Adrenal gland (tissue), 5 donors: ENCODE measurements at regions not wholly inside any gene's neighbourhood (a gene's known extent, or its start where the extent isn't known, plus 50 kb on each side); places are given as distances from the start of the nearest gene placed in this dataset.

Experiments
- POLR2A ChIP-seq, 2 donors: fragments of 450-650 bp; IDR thresholded peaks; one replicate each; pipeline ENCODE4 v1.6.1; 2017; ENCODE audit warnings: antibody characterized with exemption in 2 of 2, mild to moderate bottlenecking in 2 of 2, moderate library complexity in 1 of 2
- TF ChIP-seq, protein P1 (sequence below), 6 experiments: fragments of 450-650 bp in 4 of 6; fragments of 200-600 bp in 2 of 6; sonication (generic) in 1 of 6; IDR thresholded peaks; 1 replicate in 5 of 6; 2 replicates in 1 of 6; pipeline versions ENCODE4 v1.5.1 to v1.8.0; 2016 to 2021; ENCODE audit warnings: antibody characterized with exemption in 6 of 6, mild to moderate bottlenecking in 2 of 6, moderate library complexity in 1 of 6
- donor health status: DM: no; HTN: no; CAD: no.

DNA sequence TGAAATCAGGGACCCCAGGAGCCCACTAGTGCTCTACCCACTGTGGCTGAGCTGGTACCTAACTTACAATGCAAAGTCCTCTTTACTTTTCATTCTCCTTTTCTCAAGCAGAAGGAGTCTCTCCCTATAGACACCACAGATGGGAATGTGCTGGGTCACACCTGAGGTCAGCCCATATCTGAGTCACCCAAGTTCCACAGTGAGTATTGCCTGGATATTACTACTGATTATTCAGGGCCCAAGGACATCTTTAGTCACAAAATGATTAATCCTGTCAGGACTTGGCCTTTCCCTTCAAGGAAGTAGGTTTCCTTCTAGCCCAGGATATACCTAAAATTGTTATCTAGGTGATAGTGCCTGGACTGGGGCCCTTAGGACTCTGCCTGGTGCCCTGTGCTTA, 1305.2 kb downstream of the SI start:
- TF ChIP-seq, protein P1, sequence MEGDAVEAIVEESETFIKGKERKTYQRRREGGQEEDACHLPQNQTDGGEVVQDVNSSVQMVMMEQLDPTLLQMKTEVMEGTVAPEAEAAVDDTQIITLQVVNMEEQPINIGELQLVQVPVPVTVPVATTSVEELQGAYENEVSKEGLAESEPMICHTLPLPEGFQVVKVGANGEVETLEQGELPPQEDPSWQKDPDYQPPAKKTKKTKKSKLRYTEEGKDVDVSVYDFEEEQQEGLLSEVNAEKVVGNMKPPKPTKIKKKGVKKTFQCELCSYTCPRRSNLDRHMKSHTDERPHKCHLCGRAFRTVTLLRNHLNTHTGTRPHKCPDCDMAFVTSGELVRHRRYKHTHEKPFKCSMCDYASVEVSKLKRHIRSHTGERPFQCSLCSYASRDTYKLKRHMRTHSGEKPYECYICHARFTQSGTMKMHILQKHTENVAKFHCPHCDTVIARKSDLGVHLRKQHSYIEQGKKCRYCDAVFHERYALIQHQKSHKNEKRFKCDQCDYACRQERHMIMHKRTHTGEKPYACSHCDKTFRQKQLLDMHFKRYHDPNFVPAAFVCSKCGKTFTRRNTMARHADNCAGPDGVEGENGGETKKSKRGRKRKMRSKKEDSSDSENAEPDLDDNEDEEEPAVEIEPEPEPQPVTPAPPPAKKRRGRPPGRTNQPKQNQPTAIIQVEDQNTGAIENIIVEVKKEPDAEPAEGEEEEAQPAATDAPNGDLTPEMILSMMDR (IDR thresholded peaks at IDR 0.05), result no peak
- TF ChIP-seq POLR2A (IDR thresholded peaks at IDR 0.05), result no peak
